GM08714 (cell line): ENCODE measurements at regions not wholly inside any gene's neighbourhood (a gene's known extent, or its start where the extent isn't known, plus 50 kb on each side); places are given as distances from the start of the nearest gene placed in this dataset.
"Not testable (repeated sequence)": the region's sequence is repeated elsewhere in the genome, so short reads cannot be mapped to it uniquely, and the experiment has no call there.

ENCODE experiments used
- H3K4me3 ChIP-seq: fragments of 200-500 bp; sonication (Bioruptor generic); 2 replicates; pipeline ENCODE4 v1.5.1; 2014; ENCODE audit warnings: mild to moderate bottlenecking, low read length, inconsistent platforms
- ZNF274 ChIP-seq: IDR thresholded peaks from 2 replicates; pipeline ENCODE4 v1.6.1; 2012; ENCODE audit warnings: mild to moderate bottlenecking, low read depth, low read length

DNA sequence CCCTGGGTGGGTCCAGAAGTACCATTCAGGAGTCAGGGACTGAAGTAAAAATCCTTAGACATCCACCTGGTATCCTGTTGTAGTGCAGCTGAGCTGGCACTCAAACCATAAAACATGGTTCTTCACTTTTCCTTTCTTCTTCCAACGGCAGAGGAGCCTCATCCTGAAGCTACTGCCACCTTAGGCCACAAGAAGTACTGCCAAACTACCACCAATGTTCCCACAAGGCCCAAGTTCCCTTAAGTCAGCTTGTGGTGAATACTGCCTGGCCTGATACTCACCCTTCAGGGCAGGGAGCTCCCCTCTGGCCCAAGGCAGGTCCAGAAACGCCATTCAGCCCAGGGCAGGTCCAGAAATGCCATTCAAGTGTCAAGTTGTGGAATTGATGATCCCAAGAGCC lies 1053.4 kb upstream of the CITED2 start:
- no peak overlapping the region for H3K4me3 ChIP-seq
- no peak for TF ChIP-seq ZNF274

DNA sequence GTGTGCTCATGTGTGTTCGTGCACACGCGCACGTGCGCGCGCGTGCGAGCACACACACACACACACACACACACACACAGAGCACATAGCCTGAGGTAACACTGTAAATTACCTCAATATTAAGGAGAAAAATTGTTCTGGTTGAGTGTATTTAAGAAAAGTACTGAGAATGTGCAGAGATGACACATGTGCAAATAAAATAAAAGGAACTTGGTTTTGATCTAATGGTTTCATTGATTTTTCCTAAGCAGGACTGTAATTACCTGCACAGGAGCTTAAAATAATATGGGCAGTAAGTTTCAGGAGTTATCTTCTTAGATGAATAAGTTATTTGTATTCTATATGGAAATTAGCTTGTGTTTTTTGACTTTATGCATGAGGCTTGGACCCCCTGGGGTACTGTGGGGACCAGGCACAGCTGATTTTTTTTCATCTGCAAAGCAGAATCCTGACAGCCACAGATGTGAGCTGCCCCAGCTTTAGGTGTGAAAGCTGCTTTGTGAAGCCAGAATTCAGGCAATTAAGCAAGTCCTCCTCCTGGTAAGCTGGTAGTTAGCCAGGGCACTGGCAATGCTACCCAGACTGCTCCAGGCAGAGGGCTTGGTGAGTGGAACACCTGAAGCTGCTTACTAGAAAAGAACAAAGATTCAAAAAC lies 1040.6 kb upstream of the CITED2 start:
- TF ChIP-seq ZNF274: no peak

DNA sequence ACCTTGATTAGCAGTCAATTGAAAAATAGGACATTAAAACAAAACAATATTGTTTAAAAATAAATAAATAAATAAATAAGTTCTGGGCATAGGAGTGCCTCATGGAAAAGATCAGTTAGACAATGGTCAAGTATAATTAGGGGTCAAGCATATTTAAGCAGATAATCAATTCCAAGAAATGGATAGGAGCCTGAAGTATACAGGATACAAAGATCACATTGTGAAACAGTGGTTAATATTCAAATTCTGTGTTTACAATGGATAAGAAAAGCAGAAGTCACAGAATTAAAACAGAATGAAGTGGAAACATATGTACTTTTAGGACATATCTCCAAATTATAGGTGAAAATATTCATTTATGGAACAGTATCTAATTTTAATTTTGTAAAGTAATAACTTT lies 1028.6 kb upstream of the CITED2 start:
- TF ChIP-seq ZNF274: no peak
- H3K4me3 ChIP-seq: no peak overlapping the region

More for the DNA sequence above, 1040.6 kb upstream of the CITED2 start:
- no peak overlapping the region for H3K4me3 ChIP-seq

DNA sequence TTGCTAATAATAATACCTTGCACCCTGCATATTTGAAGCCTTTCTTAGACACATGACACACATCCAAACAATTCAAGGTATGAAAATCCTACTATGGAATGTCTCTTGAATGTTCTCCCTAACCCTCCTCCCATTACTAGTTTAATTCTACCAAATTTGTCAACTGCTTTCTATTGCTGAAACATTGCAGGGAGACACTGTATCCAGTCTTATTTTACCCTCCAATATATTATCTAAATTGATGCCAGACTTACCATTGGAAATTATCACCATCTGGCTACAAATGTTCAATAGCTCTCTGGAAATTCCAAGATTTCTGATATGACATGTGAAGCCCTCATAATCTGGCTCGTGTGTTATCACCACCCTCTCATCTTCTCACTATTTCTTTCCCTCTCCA lies 1027.3 kb upstream of the CITED2 start:
- TF ChIP-seq ZNF274: no peak
- H3K4me3 ChIP-seq: no peak overlapping the region

GRCh38 chr6:140398076-140398475 lies 1023.6 kb upstream of the CITED2 start:
- no peak overlapping the region for H3K4me3 ChIP-seq
- TF ChIP-seq ZNF274: no peak

DNA sequence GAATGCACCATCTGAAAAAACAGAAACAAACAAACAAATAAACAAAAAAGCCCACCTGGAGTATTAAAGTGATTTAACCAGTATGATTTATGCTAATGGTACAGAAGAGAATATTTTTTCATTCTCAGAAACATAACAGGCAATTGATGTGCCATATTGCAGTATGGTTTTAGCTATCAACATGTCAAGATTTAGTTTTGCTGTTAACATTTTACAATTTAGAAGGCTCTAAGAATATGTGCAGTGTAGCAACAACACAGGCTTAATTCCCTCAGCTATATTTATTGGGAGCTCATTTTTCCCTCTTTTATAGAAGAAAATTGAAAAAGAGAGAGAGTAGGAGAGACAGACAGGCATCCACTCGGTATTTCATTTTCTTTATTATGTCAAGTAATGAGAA lies 1022.7 kb upstream of the CITED2 start:
- TF ChIP-seq ZNF274: no peak

GRCh38 chr6:140393665-140394540 lies 1019.5 kb upstream of the CITED2 start:
- TF ChIP-seq ZNF274: no peak
- H3K4me3 ChIP-seq: no peak overlapping the region

More for the DNA sequence above, 1022.7 kb upstream of the CITED2 start:
- no peak overlapping the region for H3K4me3 ChIP-seq

- no peak for TF ChIP-seq ZNF274
- no peak overlapping the region for H3K4me3 ChIP-seq
These were observed 1014.4 kb upstream of the CITED2 start for GRCh38 chr6:140388815-140389214.

DNA sequence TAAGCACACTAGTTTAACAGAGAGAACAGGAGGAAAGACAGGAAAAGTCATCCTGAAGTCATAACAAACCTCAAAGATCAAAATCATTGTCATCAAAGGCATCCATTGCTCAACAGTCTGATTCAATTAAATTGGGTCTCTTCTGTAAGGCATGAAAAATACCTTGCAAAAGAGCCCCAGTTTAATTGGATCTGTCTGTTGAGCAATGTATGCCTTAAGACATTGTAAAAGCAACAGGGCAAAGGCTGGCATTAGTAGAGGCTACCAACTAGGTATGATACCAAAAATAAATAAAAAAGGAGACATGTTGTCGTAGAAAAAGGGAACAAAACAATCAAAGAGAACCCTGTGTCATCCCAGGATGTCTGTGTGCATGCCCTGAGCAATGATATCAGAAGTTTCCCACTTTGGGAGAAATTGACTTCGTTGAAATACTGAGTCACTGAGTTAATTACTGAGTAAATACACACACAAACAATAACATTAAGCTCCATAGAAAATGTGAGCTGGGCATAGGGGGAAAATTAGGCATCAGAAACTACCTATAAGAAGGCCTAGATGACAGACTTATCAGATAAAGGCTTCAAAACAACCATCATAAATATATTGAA lies 1013.8 kb upstream of the CITED2 start:
- TF ChIP-seq ZNF274: no peak
- no peak overlapping the region for H3K4me3 ChIP-seq

DNA sequence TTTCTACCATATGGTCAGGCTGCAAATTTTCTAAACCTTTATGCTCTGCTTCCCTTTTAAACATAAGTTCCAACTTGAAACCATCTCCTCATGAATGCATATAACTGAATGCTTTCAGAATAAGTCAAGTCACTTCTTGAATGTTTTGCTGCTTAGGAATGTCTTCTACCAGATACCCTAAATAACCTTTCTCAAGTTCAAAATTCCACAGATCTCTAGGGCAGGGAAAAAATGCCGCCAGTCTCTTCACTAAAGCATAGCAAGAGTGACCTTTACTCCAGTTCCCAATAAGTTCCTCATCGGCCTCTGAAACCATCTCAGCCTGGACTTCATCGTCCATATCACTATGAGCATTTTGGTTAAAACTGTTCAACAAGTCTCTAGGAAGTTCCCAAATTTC lies 1011.2 kb upstream of the CITED2 start:
- no peak overlapping the region for H3K4me3 ChIP-seq
- TF ChIP-seq ZNF274: no peak

DNA sequence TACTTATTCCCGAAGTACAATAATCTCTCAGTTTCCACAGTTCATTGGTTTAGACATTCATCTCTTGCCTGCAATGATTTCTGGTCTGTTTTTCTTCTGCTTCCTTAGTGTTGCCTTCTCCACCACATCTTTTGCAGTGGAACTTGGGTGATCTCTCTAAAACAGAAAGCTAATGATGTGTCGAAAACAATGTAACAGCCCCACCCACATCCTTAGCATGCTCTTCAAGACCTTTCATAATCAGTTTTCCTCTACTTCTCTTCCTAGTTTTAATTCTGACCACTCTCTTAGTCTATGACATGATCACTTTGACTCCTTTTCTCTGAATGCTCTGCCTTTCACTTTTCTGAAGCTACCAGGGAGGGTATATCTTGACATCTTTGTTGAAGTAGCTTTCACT lies 1007.9 kb upstream of the CITED2 start:
- no peak for TF ChIP-seq ZNF274
- H3K4me3 ChIP-seq: no peak overlapping the region

- no peak overlapping the region for H3K4me3 ChIP-seq
- no peak for TF ChIP-seq ZNF274
These were observed 1006.2 kb upstream of the CITED2 start for GRCh38 chr6:140380427-140381218.

DNA sequence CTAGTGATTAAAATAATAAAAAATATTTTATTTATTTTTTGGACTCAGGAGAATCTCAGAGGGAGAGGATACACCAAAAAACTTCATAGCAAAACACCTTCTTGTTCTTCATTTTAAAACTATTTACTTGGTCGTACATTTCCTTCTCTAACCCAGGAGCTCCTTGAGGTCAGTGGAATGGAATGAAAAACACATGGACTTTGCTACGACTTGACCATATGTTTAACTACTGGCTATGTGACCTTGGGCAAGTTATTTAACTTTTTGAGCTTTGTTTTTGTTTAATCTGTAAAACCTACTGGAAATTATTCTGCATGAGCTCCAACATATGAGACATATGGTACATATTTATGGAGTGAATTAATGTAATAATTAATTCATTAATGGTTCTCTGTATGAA lies 1005.5 kb upstream of the CITED2 start:
- no peak for TF ChIP-seq ZNF274

GRCh38 chr6:140376209-140376608 lies 1001.8 kb upstream of the CITED2 start:
- H3K4me3 ChIP-seq: no peak overlapping the region
- no peak for TF ChIP-seq ZNF274

More for the DNA sequence above, 1005.5 kb upstream of the CITED2 start:
- no peak overlapping the region for H3K4me3 ChIP-seq

- H3K4me3 ChIP-seq: not testable (repeated sequence)
These were observed 999.3 kb upstream of the CITED2 start for GRCh38 chr6:140373728-140374127.
